Progenitor cell of endocrine pancreas (in vitro differentiated cells): ENCODE measurements at regions not wholly inside any gene's neighbourhood (a gene's known extent, or its start where the extent isn't known, plus 50 kb on each side); places are given as distances from the start of the nearest gene placed in this dataset.

Experiments
- DNase-seq: peaks from one replicate; pipeline ENCODE4 v3.0.0; 2021; ENCODE audit warnings: low spot score; ENCODE audit not compliant: unreplicated experiment
- H3K27ac Mint-ChIP-seq: 2 replicates; pipeline ENCODE4 v1.8.0; 2021; ENCODE audit warnings: mild to moderate bottlenecking, moderate library complexity, mixed read lengths
- H3K27me3 Mint-ChIP-seq: 2 replicates; pipeline ENCODE4 v1.8.0; 2021; ENCODE audit warnings: mixed read lengths
- H3K36me3 Mint-ChIP-seq: 2 replicates; pipeline ENCODE4 v1.8.0; 2022; ENCODE audit warnings: mixed read lengths; ENCODE audit not compliant: insufficient read depth
- H3K4me1 Mint-ChIP-seq: 2 replicates; pipeline ENCODE4 v1.8.0; 2021; ENCODE audit warnings: low read depth, mixed read lengths
- H3K4me3 Mint-ChIP-seq: 2 replicates; pipeline ENCODE4 v1.8.0; 2021; ENCODE audit warnings: low read depth, mild to moderate bottlenecking, moderate library complexity, mixed read lengths
- H3K9me3 Mint-ChIP-seq: 2 replicates; pipeline ENCODE4 v1.8.0; 2021; ENCODE audit warnings: low read depth, mixed read lengths
- TF ChIP-seq, protein P1 (sequence below): fragments of 200-600 bp; sonication (generic); IDR thresholded peaks from one replicate; pipeline ENCODE4 v1.5.0; 2021; ENCODE audit warnings: antibody characterized with exemption, mild to moderate bottlenecking; ENCODE audit not compliant: unreplicated experiment

DNA sequence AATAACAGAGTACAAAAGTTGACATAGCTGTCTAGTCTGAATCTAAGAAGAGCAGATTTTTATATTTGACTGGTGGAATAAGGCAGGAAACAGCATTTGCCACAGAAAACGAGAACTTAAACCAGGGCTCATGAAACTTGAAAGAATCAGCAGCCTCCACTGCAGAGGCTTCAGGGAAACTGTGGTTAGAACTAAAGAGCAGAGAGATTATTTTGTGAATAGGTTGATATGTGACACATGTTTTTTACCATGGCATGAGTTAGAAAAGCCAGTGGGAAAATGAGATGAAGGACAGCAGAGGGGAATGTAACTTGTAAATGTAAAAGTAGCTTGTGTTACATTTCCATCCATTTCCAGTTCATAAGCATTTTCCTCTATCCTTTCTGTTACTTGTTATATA is 63.7 kb upstream of the CAMK2D start:
- DNase-seq = no peak
- no peaks in the 10 kb centered on the region for H3K4me1 Mint-ChIP-seq
- H3K9me3 Mint-ChIP-seq = no peaks in the 10 kb centered on the region
- TF ChIP-seq, protein P1, sequence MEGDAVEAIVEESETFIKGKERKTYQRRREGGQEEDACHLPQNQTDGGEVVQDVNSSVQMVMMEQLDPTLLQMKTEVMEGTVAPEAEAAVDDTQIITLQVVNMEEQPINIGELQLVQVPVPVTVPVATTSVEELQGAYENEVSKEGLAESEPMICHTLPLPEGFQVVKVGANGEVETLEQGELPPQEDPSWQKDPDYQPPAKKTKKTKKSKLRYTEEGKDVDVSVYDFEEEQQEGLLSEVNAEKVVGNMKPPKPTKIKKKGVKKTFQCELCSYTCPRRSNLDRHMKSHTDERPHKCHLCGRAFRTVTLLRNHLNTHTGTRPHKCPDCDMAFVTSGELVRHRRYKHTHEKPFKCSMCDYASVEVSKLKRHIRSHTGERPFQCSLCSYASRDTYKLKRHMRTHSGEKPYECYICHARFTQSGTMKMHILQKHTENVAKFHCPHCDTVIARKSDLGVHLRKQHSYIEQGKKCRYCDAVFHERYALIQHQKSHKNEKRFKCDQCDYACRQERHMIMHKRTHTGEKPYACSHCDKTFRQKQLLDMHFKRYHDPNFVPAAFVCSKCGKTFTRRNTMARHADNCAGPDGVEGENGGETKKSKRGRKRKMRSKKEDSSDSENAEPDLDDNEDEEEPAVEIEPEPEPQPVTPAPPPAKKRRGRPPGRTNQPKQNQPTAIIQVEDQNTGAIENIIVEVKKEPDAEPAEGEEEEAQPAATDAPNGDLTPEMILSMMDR = no peak
- H3K4me3 Mint-ChIP-seq = no peak overlapping the region
- no peaks in the 10 kb centered on the region for H3K27me3 Mint-ChIP-seq
- H3K36me3 Mint-ChIP-seq = no peaks in the 10 kb centered on the region
- H3K27ac Mint-ChIP-seq = no peak overlapping the region

DNA sequence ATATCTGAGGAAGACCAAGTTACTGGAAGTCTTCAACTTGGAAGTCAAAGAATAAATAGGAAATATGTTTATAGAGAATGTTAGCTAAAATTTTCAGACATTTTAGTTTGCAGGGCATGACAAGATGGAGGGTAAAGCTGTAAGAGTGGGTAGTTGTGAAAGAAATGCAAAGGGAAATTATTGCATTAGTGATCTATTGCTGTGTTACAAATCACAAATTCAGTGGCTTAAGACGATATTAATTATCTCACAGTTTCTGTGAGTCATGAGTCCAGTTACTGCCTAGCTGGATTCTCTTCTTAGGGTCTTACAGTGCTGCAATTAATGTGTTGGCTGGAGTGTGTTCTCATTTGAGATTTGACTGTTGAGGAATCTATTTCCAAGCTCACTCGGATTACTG is 62.9 kb upstream of the CAMK2D start:
- Mint-ChIP-seq H3K27ac (no peak overlapping the region), H3K4me3 (no peak overlapping the region), H3K27me3 (no peaks in the 10 kb centered on the region), H3K36me3 (no peaks in the 10 kb centered on the region), H3K9me3 (no peaks in the 10 kb centered on the region), H3K4me1 (no peaks in the 10 kb centered on the region)
- TF ChIP-seq, protein P1 = no peak
- no peak for DNase-seq

DNA sequence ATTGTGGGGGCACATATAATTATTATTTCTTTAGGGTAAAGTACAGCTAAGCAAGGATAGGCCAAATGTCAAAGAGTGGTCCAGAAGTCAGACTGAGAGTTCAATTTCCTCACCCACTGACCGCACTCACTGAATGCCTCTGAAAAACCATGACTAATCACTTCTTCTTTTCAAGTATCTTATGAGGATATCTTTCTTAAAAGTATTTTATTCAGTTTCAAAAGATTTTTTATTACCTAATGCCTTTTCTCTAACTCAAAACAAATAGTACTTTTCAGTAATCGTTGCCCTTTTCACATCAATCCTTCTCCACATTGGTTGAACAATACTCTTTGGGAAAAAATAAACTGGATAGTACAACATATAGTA is 61.7 kb upstream of the CAMK2D start:
- H3K27ac Mint-ChIP-seq = no peak overlapping the region
- H3K36me3 Mint-ChIP-seq = no peaks in the 10 kb centered on the region
- H3K27me3 Mint-ChIP-seq = no peaks in the 10 kb centered on the region
- TF ChIP-seq, protein P1 = no peak
- H3K4me3 Mint-ChIP-seq = no peak overlapping the region
- no peaks in the 10 kb centered on the region for H3K4me1 Mint-ChIP-seq
- no peaks in the 10 kb centered on the region for H3K9me3 Mint-ChIP-seq
- no peak for DNase-seq

DNA sequence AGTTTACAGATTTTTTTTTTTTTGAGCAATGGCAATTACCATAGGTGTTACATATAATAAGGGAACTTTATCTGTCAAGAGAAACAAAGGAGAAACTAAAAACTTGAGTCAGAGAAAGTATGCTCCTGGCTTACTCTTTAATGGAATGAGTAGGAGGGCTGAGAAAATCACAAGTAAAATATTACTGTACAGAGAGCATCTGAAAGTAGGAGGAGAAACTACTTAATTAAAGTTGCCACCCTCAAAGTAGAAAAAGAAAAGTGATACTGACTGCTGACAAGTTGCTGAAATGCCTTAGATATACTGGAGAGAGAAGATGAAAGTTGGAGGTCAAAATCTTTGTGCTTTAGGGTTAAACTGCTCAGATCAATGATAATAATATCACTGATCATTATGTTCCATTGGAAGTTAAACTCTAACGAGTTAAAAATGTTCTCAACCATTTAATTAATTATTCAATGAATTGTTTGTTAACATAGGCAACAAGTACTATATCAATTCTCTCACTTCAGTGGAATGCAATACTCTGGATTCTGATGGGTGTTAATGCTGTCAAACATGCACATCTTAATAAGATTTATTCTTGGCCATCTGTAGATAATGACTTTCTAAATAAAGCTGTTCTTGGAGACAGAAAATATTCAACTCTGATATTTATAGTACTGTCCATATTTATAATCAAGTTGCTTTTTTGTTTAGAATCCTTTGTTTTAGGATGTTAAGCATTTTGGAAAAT is 61.2 kb upstream of the CAMK2D start:
- TF ChIP-seq, protein P1 = no peak
- no peaks in the 10 kb centered on the region for H3K4me1 Mint-ChIP-seq
- DNase-seq = no peak
- H3K27me3 Mint-ChIP-seq = no peaks in the 10 kb centered on the region
- no peak overlapping the region for H3K27ac Mint-ChIP-seq
- H3K36me3 Mint-ChIP-seq = no peaks in the 10 kb centered on the region
- H3K9me3 Mint-ChIP-seq = peaks cover under 1% of the 10 kb centered on the region
- H3K4me3 Mint-ChIP-seq = no peak overlapping the region

DNA sequence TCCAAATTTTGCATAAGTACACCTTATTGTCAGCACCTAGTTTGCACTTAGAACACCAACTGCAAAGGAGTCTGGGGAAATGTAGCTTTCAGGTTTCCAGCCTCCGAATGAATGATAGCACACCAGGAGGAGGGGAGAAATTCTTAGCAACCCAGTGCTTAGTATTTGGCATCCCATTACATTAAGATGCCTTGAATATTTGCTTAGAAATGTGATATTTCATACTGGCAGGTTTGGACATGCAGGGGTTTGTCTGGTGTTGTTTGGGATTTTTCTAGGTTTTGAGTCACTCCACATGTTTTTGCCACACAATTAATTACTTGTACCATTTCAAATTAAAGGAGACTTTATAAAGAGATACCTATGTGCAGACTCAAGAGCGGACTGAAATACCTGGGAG is 60.3 kb upstream of the CAMK2D start:
- Mint-ChIP-seq H3K4me1 (no peaks in the 10 kb centered on the region), H3K27me3 (no peaks in the 10 kb centered on the region)
- DNase-seq = no peak

More for the DNA sequence above, 60.3 kb upstream of the CAMK2D start:
- Mint-ChIP-seq H3K9me3 (peaks cover 6% of the 10 kb centered on the region), H3K4me3 (no peak overlapping the region), H3K27ac (no peak overlapping the region), H3K36me3 (no peaks in the 10 kb centered on the region)
- TF ChIP-seq, protein P1 = no peak
